GM12864 (cell line): ENCODE measurements at regions not wholly inside any gene's neighbourhood (a gene's known extent, or its start where the extent isn't known, plus 50 kb on each side); places are given as distances from the start of the nearest gene placed in this dataset.

Experiments
- DNase-seq: peaks from one replicate; pipeline ENCODE4 v3.0.0-alpha.2; 2011; ENCODE audit warnings: low read depth
- H3K4me3 ChIP-seq: 2 replicates; pipeline ENCODE4 v1.5.1; 2011; ENCODE audit warnings: mild to moderate bottlenecking, low read depth, low read length, control low read depth
- TF ChIP-seq, protein P1 (sequence below): IDR thresholded peaks from 2 replicates; pipeline ENCODE4 v1.5.1; 2011; ENCODE audit warnings: low read depth, mild to moderate bottlenecking, moderate library complexity, low read length, control low read depth, inconsistent platforms; ENCODE audit errors: missing control alignments

GRCh38 chr11:24357620-24358410, 139.0 kb upstream of the LUZP2 start:
- TF ChIP-seq, protein P1, sequence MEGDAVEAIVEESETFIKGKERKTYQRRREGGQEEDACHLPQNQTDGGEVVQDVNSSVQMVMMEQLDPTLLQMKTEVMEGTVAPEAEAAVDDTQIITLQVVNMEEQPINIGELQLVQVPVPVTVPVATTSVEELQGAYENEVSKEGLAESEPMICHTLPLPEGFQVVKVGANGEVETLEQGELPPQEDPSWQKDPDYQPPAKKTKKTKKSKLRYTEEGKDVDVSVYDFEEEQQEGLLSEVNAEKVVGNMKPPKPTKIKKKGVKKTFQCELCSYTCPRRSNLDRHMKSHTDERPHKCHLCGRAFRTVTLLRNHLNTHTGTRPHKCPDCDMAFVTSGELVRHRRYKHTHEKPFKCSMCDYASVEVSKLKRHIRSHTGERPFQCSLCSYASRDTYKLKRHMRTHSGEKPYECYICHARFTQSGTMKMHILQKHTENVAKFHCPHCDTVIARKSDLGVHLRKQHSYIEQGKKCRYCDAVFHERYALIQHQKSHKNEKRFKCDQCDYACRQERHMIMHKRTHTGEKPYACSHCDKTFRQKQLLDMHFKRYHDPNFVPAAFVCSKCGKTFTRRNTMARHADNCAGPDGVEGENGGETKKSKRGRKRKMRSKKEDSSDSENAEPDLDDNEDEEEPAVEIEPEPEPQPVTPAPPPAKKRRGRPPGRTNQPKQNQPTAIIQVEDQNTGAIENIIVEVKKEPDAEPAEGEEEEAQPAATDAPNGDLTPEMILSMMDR: no peak
- H3K4me3 ChIP-seq: no peak overlapping the region
- DNase-seq: no peak

- no peak overlapping the region for H3K4me3 ChIP-seq
- no peak for DNase-seq
- TF ChIP-seq, protein P1: no peak
Measured at GRCh38 chr11:24372491-24372890, 124.4 kb upstream of the LUZP2 start.

- no peak overlapping the region for H3K4me3 ChIP-seq
- DNase-seq: no peak
- TF ChIP-seq, protein P1: no peak
Measured at GRCh38 chr11:24373516-24373915, 123.3 kb upstream of the LUZP2 start.

DNA sequence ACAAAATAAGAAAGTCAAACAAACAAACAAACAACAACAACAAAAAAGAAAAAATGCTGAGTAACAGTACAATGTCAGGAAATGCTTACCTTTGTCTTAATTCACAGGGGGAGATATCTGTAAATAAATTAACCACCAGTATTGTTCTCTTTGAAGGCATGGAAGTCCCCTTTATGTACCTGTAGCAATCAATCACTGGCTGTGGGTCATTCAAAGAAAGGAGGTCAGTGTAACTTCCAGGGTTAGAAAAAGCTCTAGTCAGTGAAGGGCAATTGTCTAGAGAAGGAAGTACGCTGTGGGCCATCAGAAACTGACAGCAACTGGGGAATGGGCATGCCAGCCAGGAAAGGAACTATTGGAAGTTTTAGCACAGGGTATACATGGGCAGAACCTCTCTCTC, 121.5 kb upstream of the LUZP2 start:
- TF ChIP-seq, protein P1: no peak
- no peak for DNase-seq
- H3K4me3 ChIP-seq: no peak overlapping the region

GRCh38 chr11:24375931-24376330, 120.9 kb upstream of the LUZP2 start:
- DNase-seq: no peak
- H3K4me3 ChIP-seq: no peak overlapping the region
- TF ChIP-seq, protein P1: no peak

GRCh38 chr11:24383137-24383536, 113.7 kb upstream of the LUZP2 start:
- DNase-seq: no peak
- no peak overlapping the region for H3K4me3 ChIP-seq
- TF ChIP-seq, protein P1: no peak

DNA sequence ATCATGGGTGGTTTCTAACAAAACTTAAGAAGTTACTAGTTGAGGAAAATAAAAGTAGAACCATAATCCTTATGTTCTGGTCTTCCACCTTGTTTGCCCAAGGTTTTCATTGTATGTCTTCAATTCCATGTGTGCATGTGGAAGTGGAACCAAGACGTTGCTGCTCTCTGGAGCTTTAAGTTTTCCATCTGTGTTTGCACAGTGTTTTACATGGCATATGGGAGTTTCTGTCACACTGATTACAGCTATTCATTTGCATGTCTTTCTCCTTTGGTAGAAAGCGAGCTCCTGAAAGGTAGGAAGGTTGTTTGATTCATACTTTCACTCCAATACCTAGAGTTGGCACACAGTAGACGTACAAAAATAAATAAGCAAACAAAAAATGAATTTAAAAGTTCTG, 112.6 kb upstream of the LUZP2 start:
- TF ChIP-seq, protein P1: no peak
- H3K4me3 ChIP-seq: no peak overlapping the region
- no peak for DNase-seq
